Liver (tissue), 3 donors: ENCODE measurements at regions not wholly inside any gene's neighbourhood (a gene's known extent, or its start where the extent isn't known, plus 50 kb on each side); places are given as distances from the start of the nearest gene placed in this dataset.

Experiments
- CTCF ChIP-seq: fragments of 150-350 bp; IDR thresholded peaks from 2 replicates; pipeline ENCODE4 v1.5.1; 2017; ENCODE audit warnings: improper control_type of control experiment, low read depth, low read length; ENCODE audit not compliant: missing input control
- EGR1 ChIP-seq, 2 donors: IDR thresholded peaks; 2 replicates each; pipeline ENCODE4 v1.6.1; 2016 to 2018; ENCODE audit warnings: antibody characterized with exemption in 2 of 2, low read depth in 2 of 2
- GABPA ChIP-seq, 2 donors: IDR thresholded peaks in 1 of 2; conservative IDR thresholded peaks in 1 of 2; 2 replicates each; pipeline ENCODE4 v1.6.1; 2016; ENCODE audit warnings: antibody characterized with exemption in 2 of 2, mild to moderate bottlenecking in 1 of 2, moderate library complexity in 1 of 2
- HNF4A ChIP-seq, 2 donors: conservative IDR thresholded peaks; 2 replicates each; pipeline ENCODE4 v1.6.1; 2016; ENCODE audit warnings: antibody characterized with exemption in 2 of 2, mild to moderate bottlenecking in 2 of 2
- HNF4G ChIP-seq: IDR thresholded peaks from 2 replicates; pipeline ENCODE4 v1.6.1; 2016; ENCODE audit warnings: antibody characterized with exemption
- MAX ChIP-seq: IDR thresholded peaks from 2 replicates; pipeline ENCODE4 v1.6.1; 2016; ENCODE audit warnings: antibody characterized with exemption
- RAD21 ChIP-seq, 2 donors: IDR thresholded peaks; 2 replicates each; pipeline ENCODE4 v1.6.1; 2016; ENCODE audit warnings: antibody characterized with exemption in 2 of 2, mild to moderate bottlenecking in 2 of 2
- REST ChIP-seq: IDR thresholded peaks from 2 replicates; pipeline ENCODE4 v1.6.1; 2016; ENCODE audit warnings: antibody characterized with exemption, mild to moderate bottlenecking
- SP1 ChIP-seq: IDR thresholded peaks from 2 replicates; pipeline ENCODE4 v1.6.1; 2018; ENCODE audit warnings: antibody characterized with exemption, mild to moderate bottlenecking
- TAF1 ChIP-seq: conservative IDR thresholded peaks from 2 replicates; pipeline ENCODE4 v1.6.1; 2016; ENCODE audit warnings: antibody characterized with exemption, mild to moderate bottlenecking
- YY1 ChIP-seq: IDR thresholded peaks from 2 replicates; pipeline ENCODE4 v1.6.1; 2016; ENCODE audit warnings: antibody characterized with exemption, mild to moderate bottlenecking
- ZBTB33 ChIP-seq: IDR thresholded peaks from 2 replicates; pipeline ENCODE4 v1.6.1; 2016; ENCODE audit warnings: antibody characterized with exemption
- donor health status: healthy.
- donor health status: healthy.

GRCh38 chr16:86072328-86073102 is 173.6 kb downstream of the IRF8 start:
- TF ChIP-seq CTCF (peak; percentile 83), RAD21 (IDR thresholded peaks at IDR 0.05) (peak; percentile 80 to 86), YY1 (no peak), EGR1 (IDR thresholded peaks at IDR 0.05; ENCODE audit: low read depth in 2 of 2) (no peak), HNF4A (conservative IDR thresholded peaks at IDR 0.05) (no peak), SP1 (no peak), HNF4G (no peak), ZBTB33 (no peak), TAF1 (no peak), GABPA (IDR thresholded peaks at IDR 0.05 in 1 of 2, conservative IDR thresholded peaks at IDR 0.05 in 1 of 2) (no peak), REST (no peak), MAX (no peak)
